GM18909 (cell line): ENCODE measurements at regions not wholly inside any gene's neighbourhood (a gene's known extent, or its start where the extent isn't known, plus 50 kb on each side); places are given as distances from the start of the nearest gene placed in this dataset.
"Not testable (repeated sequence)": the region's sequence is repeated elsewhere in the genome, so short reads cannot be mapped to it uniquely, and the experiment has no call there.

Experiments
- ATAC-seq: cut with Tn5 transposase; IDR thresholded peaks from one replicate; pipeline ENCODE4 v1.9.1; 2021; ENCODE audit warnings: mild to moderate bottlenecking; ENCODE audit not compliant: unreplicated experiment, poor library complexity

DNA sequence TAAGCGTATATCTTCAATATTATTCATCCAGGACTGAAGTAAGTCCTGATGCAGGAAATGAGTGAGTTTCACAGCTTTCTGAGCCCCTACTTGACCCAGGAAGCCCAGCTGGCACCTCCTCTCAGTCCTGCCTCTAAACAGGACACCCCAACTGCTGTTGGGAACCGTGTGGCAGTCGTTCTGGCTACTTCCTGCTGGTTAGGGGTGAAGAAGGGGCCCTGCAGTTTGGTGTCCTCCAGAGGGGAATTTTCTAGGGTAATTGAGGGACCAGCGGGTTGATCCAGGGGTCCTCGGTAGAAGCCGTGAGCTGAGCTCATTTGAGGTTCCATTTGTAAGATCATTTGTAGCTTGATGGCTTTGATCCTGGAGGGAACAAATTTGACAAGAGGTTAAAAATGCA lies 253.2 kb upstream of the MBL2 start:
- ATAC-seq, result not testable (repeated sequence)

GRCh38 chr10:53025172-53025711 lies 252.7 kb upstream of the MBL2 start:
- ATAC-seq, result no peak

DNA sequence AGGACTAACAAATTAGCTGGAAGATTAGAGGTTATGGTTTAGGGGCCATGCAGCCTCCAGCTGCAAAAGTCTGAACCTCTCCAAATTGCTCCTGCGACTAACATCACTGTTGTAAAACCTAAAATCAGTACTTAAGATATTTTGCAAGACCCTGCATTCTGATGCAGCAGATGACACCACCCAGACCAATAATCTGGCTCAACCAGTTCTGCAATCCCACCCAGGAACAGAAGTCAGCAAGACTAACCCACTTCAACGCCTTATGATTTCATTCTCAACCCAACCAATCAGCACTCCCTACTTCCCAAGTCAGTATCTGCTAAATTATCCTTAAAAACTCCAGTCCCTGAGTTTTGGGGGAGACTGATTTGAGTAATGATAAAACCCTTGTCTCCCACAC lies 250.8 kb upstream of the MBL2 start:
- no peak for ATAC-seq

GRCh38 chr10:53022611-53023088 lies 250.1 kb upstream of the MBL2 start:
- ATAC-seq, result no peak

DNA sequence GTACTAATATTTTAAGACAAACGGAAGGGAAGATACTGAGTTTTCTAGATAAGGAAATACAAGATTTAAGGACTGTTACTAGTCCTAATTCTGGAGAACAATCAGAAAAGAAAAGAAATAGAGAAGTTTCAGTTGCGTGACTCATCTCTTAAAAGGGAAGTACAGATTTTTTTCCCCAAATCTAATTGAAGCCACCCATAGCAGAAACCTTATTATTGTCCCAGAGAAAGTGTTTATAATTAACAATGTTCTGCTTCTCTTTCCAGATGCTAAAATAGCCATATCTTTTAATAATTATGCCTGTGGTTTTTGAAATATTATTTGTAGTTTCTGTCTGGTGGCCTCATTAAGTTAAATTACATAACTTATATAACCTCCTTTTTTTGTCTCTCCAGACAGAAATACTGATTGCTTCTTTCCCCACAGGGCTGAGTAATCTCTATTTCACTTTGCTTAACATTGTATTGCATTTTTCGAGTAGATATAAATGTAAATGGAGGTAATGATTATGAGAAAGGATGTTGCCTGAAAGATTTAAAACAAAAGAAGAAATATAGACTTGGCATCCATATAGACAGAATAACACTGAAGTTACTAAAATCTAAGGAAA lies 240.7 kb upstream of the MBL2 start:
- ATAC-seq, result peak; percentile 45

GRCh38 chr10:53009961-53010907 lies 237.7 kb upstream of the MBL2 start:
- no peak for ATAC-seq

GRCh38 chr10:53007527-53007842 lies 234.9 kb upstream of the MBL2 start:
- ATAC-seq, result no peak

DNA sequence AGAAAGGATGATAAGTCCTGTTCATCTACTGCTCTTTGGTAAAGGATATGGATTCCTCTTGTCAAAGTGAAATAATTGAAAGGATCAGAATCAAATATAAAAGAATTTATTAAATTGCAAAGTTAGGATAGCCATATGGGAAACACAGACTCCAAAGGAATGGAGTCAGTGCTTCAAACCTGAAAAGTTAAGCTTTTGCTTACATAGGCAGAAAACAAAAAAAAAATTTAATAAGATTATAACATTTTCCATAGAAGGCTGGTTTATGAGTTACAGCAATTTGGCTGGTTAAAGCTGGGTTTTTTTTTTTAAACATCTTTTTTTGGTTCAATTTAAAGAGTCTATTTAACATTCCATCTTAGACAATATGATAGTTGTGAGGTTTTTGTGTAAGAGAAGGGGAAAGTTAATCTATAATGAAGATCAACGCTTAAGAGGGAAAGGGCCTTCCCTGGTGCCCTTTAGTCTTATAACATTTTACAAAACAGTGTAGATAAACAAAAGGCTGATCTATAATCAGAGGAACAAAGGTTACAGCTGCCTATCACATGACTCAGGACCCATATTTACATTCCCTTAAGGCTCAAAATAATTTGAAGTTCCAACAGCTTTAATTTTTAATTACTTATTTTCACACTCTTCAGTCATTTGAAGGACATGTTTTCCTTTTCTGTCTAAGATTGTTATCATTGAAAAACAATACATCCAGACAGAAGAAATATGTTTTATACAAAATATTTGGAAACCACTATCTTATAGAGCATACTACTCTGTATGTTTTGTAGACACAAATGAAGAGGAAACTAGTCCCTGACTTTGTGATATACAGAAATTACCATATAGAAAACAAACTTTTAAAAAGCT lies 234.3 kb upstream of the MBL2 start:
- no peak for ATAC-seq

DNA sequence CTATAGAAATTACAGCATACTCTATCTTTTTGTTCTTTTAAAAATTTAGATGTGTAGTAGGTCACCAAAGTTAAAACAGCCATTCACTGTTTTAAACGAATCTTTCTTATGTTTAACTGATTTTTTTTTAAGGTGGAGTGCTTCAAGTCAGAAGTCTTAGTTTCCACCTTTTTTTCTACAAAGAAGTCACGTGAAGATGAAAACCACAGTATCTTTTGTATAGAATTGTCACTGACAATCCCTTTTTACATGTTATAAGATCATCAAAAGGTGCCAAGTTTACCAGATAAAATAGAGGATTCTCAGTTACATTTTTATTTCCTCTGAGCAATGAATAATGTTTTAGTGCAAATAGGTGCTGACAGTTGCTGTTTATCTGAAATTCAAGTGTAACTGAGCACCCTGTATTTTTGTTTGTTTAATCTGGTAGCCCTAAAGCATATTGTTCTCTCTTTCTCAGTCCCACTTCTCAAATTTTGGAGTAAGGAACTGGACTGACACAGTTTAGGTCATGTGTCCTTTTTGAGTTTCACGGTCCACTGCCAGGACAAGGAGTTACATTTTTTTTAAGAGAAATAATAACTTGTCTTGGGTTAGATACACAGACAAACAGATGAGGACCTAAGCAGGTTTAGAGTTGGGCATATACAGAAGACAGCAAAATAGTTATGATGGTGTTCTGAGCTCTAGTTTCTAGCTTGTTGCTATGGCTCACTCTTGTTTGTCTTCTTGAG lies 233.2 kb upstream of the MBL2 start:
- ATAC-seq, result no peak

DNA sequence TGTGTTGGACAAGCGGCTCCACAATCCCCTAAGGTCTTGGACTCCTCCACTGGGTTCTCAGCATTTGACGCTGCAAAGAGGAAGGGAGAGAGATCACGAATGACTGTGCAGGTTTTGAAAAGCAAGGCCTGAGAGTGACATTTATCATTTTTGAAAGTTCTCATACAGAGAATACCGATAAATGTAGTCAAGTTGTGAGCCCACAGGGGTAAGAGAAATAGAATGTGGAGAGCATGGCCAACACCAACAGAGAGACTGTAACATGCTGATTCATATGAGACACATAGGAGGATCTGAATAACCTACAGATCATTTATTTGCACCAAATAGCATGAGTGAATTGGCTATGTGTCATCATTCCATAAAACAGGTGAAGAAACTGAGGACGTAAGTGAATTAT lies 230.5 kb upstream of the MBL2 start:
- ATAC-seq, result no peak

DNA sequence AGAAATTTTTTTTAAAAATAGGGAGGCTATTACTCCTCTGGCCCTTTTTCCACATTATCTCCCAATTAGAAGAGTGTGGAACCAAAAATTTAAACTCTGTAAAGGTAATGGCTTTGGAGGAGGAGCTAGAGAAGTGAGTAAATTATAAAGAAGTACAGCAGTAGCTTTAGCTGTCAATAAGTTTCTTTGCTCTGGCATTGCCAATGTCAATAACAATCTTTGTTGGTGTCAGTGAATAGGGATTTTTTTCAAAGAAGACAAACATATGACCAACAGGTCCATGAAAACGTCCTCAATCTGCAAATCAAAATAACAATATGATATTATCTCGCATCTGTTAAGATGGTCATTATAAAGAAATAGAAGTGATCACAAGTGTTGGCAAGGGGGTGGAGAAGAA lies 227.1 kb upstream of the MBL2 start:
- ATAC-seq, result no peak

DNA sequence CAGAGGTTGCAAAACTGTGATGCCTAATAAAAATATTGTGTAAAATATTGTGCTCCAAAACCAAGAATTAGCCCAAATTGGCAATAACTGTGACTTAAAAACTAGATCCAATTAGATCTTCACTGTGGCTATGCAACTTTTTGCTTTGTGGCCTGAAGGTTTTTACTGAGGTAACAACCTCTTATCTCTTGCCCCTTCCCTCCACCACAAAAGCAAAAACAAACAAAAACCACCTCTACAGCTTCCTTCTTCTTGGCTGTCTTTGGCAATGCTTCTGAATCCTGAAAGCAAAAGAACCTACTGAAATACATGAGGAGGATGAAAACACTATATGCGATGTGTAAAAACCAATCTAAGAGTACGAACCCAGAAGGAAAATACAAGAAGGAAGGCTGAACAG lies 226.7 kb upstream of the MBL2 start:
- no peak for ATAC-seq

- ATAC-seq, result no peak
Measured at GRCh38 chr10:52997007-52997406, 224.4 kb upstream of the MBL2 start.

GRCh38 chr10:52994370-52994769 lies 221.8 kb upstream of the MBL2 start:
- ATAC-seq, result no peak

DNA sequence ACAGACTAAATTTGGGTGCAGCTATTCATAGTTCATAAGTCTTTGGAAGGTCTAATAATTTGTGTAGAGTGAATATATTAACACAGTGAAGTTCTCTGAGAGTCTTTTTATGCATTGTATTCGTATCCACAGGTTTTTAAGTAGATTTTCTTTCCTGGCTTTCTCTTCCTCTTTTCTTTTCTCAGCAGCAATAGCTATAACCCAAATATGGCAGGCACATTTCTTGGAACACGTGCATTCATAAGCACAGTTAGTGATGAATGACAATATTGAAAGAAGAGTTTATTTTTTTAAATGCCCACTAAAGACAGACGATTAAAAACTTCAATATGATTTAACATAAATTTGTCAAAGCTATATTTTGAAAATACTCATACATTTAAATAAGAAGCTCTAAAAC lies 220.5 kb upstream of the MBL2 start:
- ATAC-seq, result no peak

DNA sequence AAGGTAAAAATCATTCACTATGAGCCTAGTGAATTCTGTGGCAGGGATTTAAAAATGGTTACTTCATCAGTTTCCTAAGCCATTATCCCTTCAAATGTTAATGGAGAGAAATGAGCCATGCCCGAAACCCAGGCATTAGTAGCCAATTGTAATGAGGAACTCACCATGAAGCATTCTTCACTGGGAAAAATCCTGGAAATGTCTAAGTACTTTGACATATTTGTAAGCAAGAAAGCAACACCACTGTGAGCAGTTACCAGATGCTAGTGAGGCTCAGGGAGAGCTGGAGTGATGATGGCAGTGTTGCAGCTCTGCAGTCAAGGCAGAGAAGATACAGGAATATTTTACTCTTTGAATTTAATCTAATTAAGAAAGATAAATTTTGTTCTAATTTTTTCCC lies 220.0 kb upstream of the MBL2 start:
- no peak for ATAC-seq

- no peak for ATAC-seq
Measured at GRCh38 chr10:52988923-52989322, 216.3 kb upstream of the MBL2 start.

DNA sequence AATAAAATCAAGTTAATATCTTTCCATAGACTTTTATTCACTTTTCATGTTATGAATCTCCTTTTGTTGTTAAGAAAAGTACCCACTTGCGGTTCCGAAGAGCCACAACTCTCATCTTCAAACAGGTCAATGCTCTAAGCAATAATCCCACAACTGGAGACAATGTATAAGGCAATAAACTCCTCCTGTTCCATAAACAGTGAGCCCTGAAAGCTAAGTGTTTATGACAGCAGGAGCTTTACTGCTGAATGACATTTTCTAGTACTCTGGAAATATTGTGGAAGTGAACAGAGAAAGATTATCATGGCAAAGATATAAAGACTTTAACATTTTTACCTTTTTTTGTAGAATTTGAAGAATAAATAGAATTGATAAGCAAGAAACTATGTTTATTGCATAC lies 213.5 kb upstream of the MBL2 start:
- ATAC-seq, result no peak

DNA sequence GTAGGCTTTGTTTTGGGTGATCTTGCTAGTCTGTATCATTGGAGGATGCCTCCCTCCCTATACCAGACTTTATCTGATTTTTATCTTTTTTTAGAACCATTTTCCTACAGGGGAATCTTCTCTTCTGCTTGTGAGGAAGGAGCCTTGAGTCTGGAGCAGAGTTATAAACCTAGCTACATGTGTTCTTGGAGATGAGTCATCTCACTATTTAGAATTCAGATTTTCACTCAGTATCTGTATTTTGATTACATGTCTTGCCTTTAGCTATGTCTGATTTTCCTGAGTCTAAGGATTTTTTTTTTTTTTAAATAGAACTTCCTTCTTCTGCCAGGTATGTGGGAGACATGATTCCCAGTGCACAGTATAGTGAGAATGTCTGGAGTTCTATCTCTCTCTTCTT lies 211.6 kb upstream of the MBL2 start:
- no peak for ATAC-seq
